Transverse colon (tissue), 4 donors: ENCODE measurements at regions not wholly inside any gene's neighbourhood (a gene's known extent, or its start where the extent isn't known, plus 50 kb on each side); places are given as distances from the start of the nearest gene placed in this dataset.

Experiments used
- DNase-seq: peaks from one replicate; pipeline ENCODE4 v3.0.0-alpha.2; 2019
- H3K27ac ChIP-seq, 4 donors: fragments of 200-600 bp; sonication (generic); 2 replicates each; pipeline ENCODE4 v1.5.1; 2016 to 2018; ENCODE audit warnings: inconsistent platforms in 4 of 4
- H3K27me3 ChIP-seq: fragments of 200-600 bp; sonication (generic); 2 replicates; pipeline ENCODE4 v1.5.1; 2017; ENCODE audit warnings: inconsistent platforms
- H3K36me3 ChIP-seq, 4 donors: fragments of 200-600 bp; sonication (generic); 2 replicates each; pipeline ENCODE4 v1.5.1; 2017 to 2019; ENCODE audit warnings: inconsistent platforms in 4 of 4
- H3K4me1 ChIP-seq, 4 donors: fragments of 200-600 bp; sonication (generic); 2 replicates each; pipeline ENCODE4 v1.5.1; 2017 to 2020; ENCODE audit warnings: inconsistent platforms in 4 of 4
- H3K4me3 ChIP-seq, 4 donors: fragments of 200-600 bp; sonication (generic); 1 replicate in 1 of 4; 2 replicates in 3 of 4; pipeline versions ENCODE4 v1.5.1 to v1.6.1; 2017 to 2019; ENCODE audit warnings: inconsistent platforms in 4 of 4
- H3K9me3 ChIP-seq, 2 donors: fragments of 200-600 bp; sonication (generic); 2 replicates each; pipeline ENCODE4 v1.5.1; 2017 to 2019; ENCODE audit warnings: inconsistent platforms in 2 of 2
- EP300 ChIP-seq: sonication (generic); formaldehyde crosslinking; IDR thresholded peaks from one replicate; pipeline ENCODE4 v1.6.1; 2017; ENCODE audit warnings: antibody characterized with exemption, low read depth
- POLR2A ChIP-seq: fragments of 450-650 bp; IDR thresholded peaks from one replicate; pipeline ENCODE4 v1.6.1; 2016; ENCODE audit warnings: antibody characterized with exemption, mild to moderate bottlenecking, moderate library complexity
- POLR2AphosphoS5 ChIP-seq, 3 donors: sonication (generic); formaldehyde crosslinking; IDR thresholded peaks; one replicate each; pipeline ENCODE4 v1.6.1; 2016; ENCODE audit warnings: antibody characterized with exemption in 3 of 3
- WGBS, 2 donors: methylation state at CpG; one replicate each; pipeline ENCODE4 v1.1.5; 2018; ENCODE audit warnings: low coverage in 1 of 2; 5-methylcytosine and 5-hydroxymethylcytosine counted together
- in situ Hi-C, 4 donors: fragments of 200-750 bp; cut with MboI; loops; one replicate each; pipeline versions ENCODE4 v1.15.0 to v1.15.1; 2017; ENCODE audit warnings: low sequenced_read_pairs in 3 of 4, low pct_ligation_motif_present in 1 of 4, low pct_unique_long_range_greater_than_20kb in 1 of 4
- intact Hi-C: fragments of 100-400 bp; cut with DNase I; formaldehyde crosslinking; loops from one replicate; pipeline ENCODE4 v1.15.1; 2023; ENCODE audit warnings: low total_unique reads
- TF ChIP-seq, protein P1 (sequence below), 5 experiments: fragments of 200-600 bp in 3 of 5; fragments of 450-650 bp in 2 of 5; sonication (generic) in 3 of 5; IDR thresholded peaks; 1 replicate in 2 of 5; 2 replicates in 3 of 5; pipeline ENCODE4 v1.5.1; 2016 to 2017; ENCODE audit warnings: antibody characterized with exemption in 5 of 5, inconsistent platforms in 3 of 5, mild to moderate bottlenecking in 2 of 5, moderate library complexity in 1 of 5

DNA sequence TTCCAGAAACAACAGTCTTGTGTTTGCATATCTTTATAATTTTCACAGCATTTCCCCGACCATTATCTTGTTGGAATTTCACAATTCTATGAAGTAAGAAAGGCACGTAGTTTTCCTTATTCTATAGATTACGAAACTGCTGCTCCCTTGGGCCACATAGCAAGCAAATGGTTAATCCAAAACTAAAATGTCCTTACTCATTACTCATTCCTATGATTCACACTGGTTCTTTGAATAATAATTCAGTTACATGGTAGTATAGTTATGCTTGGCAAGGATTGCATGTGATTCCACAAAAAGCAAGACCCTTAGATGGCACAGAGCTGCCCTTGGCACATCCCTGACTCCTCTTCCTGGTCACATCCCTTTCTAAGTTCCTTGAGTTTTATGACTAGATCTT lies 51.2 kb downstream of the OR13H1 start:
- intact Hi-C loops: no loop called here

DNA sequence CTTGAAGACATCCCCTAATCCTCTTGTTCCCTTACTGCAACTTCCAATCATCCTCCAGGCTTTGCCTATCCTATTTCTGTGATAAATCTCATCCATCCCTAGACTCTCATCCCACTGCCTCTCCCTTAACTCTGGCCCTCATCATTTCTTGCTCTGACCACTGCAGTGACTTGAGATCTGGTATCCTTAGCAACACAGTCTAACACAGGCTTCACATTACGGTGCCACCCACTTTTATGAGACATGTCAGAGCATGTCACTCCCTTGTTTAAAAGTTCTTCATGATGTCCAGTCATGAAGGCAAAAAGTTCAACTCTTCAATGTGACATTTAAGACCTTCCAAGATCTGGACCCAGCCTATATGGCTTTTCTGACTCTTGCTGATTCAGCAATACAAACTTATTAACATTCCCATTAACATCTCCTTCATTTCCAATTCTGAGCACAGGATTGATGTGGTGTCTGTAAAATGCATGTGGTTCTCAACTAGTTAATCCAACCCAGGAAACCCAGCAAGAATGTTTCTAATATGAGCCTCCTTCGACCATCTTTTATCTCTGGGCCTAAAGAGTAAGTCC lies 64.0 kb downstream of the OR13H1 start:
- TF ChIP-seq POLR2AphosphoS5 (IDR thresholded peaks at IDR 0.05): no peak
- TF ChIP-seq, protein P1, sequence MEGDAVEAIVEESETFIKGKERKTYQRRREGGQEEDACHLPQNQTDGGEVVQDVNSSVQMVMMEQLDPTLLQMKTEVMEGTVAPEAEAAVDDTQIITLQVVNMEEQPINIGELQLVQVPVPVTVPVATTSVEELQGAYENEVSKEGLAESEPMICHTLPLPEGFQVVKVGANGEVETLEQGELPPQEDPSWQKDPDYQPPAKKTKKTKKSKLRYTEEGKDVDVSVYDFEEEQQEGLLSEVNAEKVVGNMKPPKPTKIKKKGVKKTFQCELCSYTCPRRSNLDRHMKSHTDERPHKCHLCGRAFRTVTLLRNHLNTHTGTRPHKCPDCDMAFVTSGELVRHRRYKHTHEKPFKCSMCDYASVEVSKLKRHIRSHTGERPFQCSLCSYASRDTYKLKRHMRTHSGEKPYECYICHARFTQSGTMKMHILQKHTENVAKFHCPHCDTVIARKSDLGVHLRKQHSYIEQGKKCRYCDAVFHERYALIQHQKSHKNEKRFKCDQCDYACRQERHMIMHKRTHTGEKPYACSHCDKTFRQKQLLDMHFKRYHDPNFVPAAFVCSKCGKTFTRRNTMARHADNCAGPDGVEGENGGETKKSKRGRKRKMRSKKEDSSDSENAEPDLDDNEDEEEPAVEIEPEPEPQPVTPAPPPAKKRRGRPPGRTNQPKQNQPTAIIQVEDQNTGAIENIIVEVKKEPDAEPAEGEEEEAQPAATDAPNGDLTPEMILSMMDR (IDR thresholded peaks at IDR 0.05): no peak
- no peak for TF ChIP-seq POLR2A
- no peak for TF ChIP-seq EP300
- 33 to 59% methylated on average over 1 to 2 of the region's 2 CpGs for WGBS, 2 donors
- Histone ChIP-seq H3K4me3 (no peak overlapping the region), H3K27me3 (no peaks in the 10 kb centered on the region), H3K9me3 (no peaks in the 10 kb centered on the region), H3K27ac (no peak overlapping the region), H3K4me1 (no peaks in the 10 kb centered on the region), H3K36me3 (no peaks in the 10 kb centered on the region)
- intact Hi-C loops (no loop called here), in situ Hi-C loops (no loop called here)
- DNase-seq: no peak

More for the DNA sequence above, 51.2 kb downstream of the OR13H1 start:
- Histone ChIP-seq H3K27ac (no peak overlapping the region), H3K27me3 (no peaks in the 10 kb centered on the region), H3K36me3 (no peaks in the 10 kb centered on the region), H3K9me3 (no peaks in the 10 kb centered on the region), H3K4me1 (no peaks in the 10 kb centered on the region), H3K4me3 (no peak overlapping the region)
- TF ChIP-seq POLR2AphosphoS5 (IDR thresholded peaks at IDR 0.05): no peak
- TF ChIP-seq EP300: no peak
- TF ChIP-seq, protein P1 (IDR thresholded peaks at IDR 0.05): no peak
- TF ChIP-seq POLR2A: no peak
- WGBS, 2 donors: 73 to 80% methylated on average over 3 of the region's 3 CpGs
- DNase-seq: no peak
- in situ Hi-C loops: no loop called here

DNA sequence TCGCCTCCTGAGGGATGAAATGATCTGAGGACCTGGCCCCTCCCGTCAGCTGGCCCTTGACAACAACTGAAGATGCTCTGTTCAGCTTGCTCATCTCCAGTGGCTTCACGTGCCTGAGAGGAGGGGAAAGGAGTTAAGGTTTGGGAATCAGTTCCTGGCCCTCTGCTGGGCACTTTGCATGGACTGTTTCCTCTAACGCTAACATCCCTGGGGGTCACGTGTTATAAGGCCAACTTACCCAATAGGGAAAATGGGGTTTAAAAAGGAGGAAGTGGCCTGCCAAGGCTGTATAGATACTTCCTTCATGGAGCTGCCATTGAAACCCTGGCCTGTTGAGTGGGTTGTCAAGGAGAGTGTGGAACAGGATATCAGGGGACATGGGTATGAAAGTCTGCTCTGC lies 65.6 kb downstream of the OR13H1 start:
- Histone ChIP-seq H3K4me3 (no peak overlapping the region), H3K36me3 (no peaks in the 10 kb centered on the region), H3K27me3 (no peaks in the 10 kb centered on the region), H3K4me1 (no peaks in the 10 kb centered on the region), H3K27ac (no peak overlapping the region), H3K9me3 (no peaks in the 10 kb centered on the region)
- intact Hi-C loops (no loop called here), in situ Hi-C loops (no loop called here)
- DNase-seq: no peak
- TF ChIP-seq POLR2AphosphoS5 (IDR thresholded peaks at IDR 0.05) (no peak), POLR2A (no peak), EP300 (no peak)
- TF ChIP-seq, protein P1 (IDR thresholded peaks at IDR 0.05): no peak
- WGBS, 2 donors: 45 to 80% methylated on average over 1 to 5 of the region's 5 CpGs

DNA sequence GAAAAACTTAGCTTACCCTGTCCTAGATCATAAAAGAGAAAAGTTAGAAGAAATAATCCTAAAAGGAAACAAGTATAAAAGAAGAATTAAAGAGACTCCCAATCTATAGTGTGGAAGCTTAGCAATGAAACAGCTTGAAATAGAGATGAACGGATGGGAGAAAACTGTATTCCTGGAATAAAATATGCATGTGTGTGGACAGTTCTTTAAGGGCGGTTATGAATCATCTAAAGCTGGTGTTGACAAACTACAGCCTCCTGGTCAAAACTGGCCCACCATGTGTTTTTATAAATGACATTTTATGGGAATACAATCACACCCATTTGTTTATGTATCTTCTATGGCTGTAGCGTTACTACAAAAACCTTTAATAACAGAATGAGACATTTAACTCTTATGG lies 69.4 kb downstream of the OR13H1 start:
- no peaks in the 10 kb centered on the region for H3K4me1 ChIP-seq
- no peak overlapping the region for H3K4me3 ChIP-seq
- TF ChIP-seq POLR2A (no peak), POLR2AphosphoS5 (IDR thresholded peaks at IDR 0.05) (no peak)
- TF ChIP-seq, protein P1 (IDR thresholded peaks at IDR 0.05): no peak

More for the DNA sequence above, 69.4 kb downstream of the OR13H1 start:
- H3K36me3 ChIP-seq: no peaks in the 10 kb centered on the region
- no peaks in the 10 kb centered on the region for H3K27me3 ChIP-seq
- H3K9me3 ChIP-seq: no peaks in the 10 kb centered on the region
- in situ Hi-C loops (no loop called here), intact Hi-C loops (no loop called here)
- WGBS, 2 donors: 77 to 88% methylated on average over 2 to 3 of the region's 3 CpGs
- no peak for DNase-seq
- H3K27ac ChIP-seq: no peak overlapping the region
